ENCODE measurements at regions not wholly inside any gene's neighbourhood (a gene's known extent, or its start where the extent isn't known, plus 50 kb on each side); places are given as distances from the start of the nearest gene placed in this dataset.

DNA sequence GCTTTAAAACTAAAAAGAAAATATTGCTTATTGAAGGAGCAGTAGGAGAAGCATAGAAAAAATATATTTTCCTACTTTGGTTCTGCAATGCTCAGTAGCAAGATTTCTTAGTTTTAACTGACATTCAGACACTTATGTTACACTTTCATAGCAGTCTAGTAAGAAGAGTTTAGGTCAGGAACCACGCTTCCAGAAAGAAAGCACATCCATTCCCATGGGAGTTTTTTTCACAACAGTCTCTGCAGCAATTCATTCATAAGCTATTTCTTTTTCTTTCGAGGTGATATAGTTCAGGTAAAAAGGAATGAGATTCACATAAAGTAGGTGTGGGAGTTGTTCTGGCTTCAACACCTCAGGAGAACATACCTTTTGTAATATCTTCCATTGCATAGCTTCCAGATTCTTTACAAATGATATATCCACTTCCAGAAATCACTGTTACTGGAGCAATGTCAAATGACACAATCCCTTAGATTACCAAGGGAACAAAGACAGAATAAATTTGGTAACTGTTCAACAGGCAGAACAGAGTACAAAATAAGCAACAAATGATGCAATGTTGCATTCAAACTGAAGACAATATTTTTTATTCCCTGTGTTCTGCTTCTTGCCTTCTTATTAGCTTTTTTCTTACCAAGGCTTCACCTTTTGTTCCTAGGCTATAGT is 95.2 kb upstream of the GULP1 start:
- H3K4me1 ChIP-seq (ENCODE audit: control insufficient read depth, insufficient read depth, low read length, unreplicated experiment) = peaks cover 17% of the 10 kb centered on the region
- no peaks in the 10 kb centered on the region for H3K79me2 ChIP-seq (ENCODE audit: control insufficient read depth, insufficient read depth, low read length, unreplicated experiment)
- H3K4me3 ChIP-seq (ENCODE audit: low read depth, low read length) = peak overlapping the region; percentile 37; the same call in 1 of the 2 replicates
- no peaks in the 10 kb centered on the region for H3K27me3 ChIP-seq (ENCODE audit: insufficient read depth, low read length)
- peak overlapping the region; percentile 45 for H2AFZ ChIP-seq (ENCODE audit: low read length, unreplicated experiment)
- no peaks in the 10 kb centered on the region for H3K36me3 ChIP-seq (ENCODE audit: insufficient read depth, low read length)
- H3K27ac ChIP-seq (ENCODE audit: low read depth, low read length) = no peak overlapping the region

GRCh38 chr2:188199716-188200128 is 92.0 kb upstream of the GULP1 start:
- H3K36me3 ChIP-seq (ENCODE audit: insufficient read depth, low read length) = no peaks in the 10 kb centered on the region
- no peaks in the 10 kb centered on the region for H3K27me3 ChIP-seq (ENCODE audit: insufficient read depth, low read length)
- H3K4me3 ChIP-seq (ENCODE audit: low read depth, low read length) = no peak overlapping the region
- H2AFZ ChIP-seq (ENCODE audit: low read length, unreplicated experiment) = peak overlapping the region; percentile 7
- peak overlapping the region; percentile 14 for H3K27ac ChIP-seq (ENCODE audit: low read depth, low read length)
- no peaks in the 10 kb centered on the region for H3K79me2 ChIP-seq (ENCODE audit: control insufficient read depth, insufficient read depth, low read length, unreplicated experiment)
- peaks cover 17% of the 10 kb centered on the region for H3K4me1 ChIP-seq (ENCODE audit: control insufficient read depth, insufficient read depth, low read length, unreplicated experiment)

DNA sequence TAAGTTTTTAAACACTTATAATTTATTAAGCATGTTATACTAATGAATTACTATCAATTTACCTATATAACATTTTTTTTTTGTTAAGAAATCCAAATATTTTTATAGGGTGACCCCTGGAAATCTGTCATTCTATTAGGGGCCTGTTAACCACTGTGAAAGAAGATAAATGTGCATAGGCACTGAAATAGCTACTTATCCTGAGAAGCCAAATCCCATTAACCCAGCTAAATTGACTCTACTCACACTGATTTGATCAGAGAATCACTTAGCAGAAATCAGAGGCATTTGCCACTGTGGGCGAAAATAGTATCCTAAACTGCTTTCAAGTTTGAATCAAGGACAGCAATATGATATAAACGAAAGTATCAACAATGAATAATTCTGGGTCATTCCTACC is 90.0 kb upstream of the GULP1 start:
- no peak overlapping the region for H3K27ac ChIP-seq (ENCODE audit: low read depth, low read length)
- no peak overlapping the region for H2AFZ ChIP-seq (ENCODE audit: low read length, unreplicated experiment)
- H3K4me3 ChIP-seq (ENCODE audit: low read depth, low read length) = no peak overlapping the region
- H3K27me3 ChIP-seq (ENCODE audit: insufficient read depth, low read length) = no peaks in the 10 kb centered on the region
- H3K79me2 ChIP-seq (ENCODE audit: control insufficient read depth, insufficient read depth, low read length, unreplicated experiment) = no peaks in the 10 kb centered on the region
- H3K36me3 ChIP-seq (ENCODE audit: insufficient read depth, low read length) = no peaks in the 10 kb centered on the region
- H3K4me1 ChIP-seq (ENCODE audit: control insufficient read depth, insufficient read depth, low read length, unreplicated experiment) = peaks cover 10% of the 10 kb centered on the region

GRCh38 chr2:188202777-188203176 is 88.9 kb upstream of the GULP1 start:
- Histone ChIP-seq H3K27ac (ENCODE audit: low read depth, low read length) (no peak overlapping the region), H2AFZ (ENCODE audit: low read length, unreplicated experiment) (no peak overlapping the region), H3K79me2 (ENCODE audit: control insufficient read depth, insufficient read depth, low read length, unreplicated experiment) (no peaks in the 10 kb centered on the region), H3K36me3 (ENCODE audit: insufficient read depth, low read length) (no peaks in the 10 kb centered on the region), H3K27me3 (ENCODE audit: insufficient read depth, low read length) (no peaks in the 10 kb centered on the region), H3K4me1 (ENCODE audit: control insufficient read depth, insufficient read depth, low read length, unreplicated experiment) (peaks cover 7% of the 10 kb centered on the region), H3K4me3 (ENCODE audit: low read depth, low read length) (no peak overlapping the region)

DNA sequence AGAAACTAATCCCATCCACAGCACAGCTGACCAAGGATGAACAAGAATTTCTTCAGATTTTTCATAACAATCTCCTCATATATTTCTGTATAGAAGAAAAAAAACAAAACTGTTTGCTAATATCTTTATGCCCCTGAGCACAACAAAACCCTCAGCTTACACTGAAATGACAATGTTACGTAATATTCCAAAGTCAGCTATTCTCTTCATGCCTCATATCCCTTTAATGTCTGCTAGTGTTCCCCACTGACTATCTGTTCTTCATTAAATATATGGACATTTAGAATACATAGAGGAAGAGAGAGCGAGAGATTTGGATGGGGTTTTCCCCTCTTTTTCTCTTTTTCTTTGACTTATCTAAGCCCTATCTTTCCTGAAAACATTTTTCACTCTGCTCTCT is 87.9 kb upstream of the GULP1 start:
- no peaks in the 10 kb centered on the region for H3K79me2 ChIP-seq (ENCODE audit: control insufficient read depth, insufficient read depth, low read length, unreplicated experiment)
- no peak overlapping the region for H3K27ac ChIP-seq (ENCODE audit: low read depth, low read length)
- H3K4me3 ChIP-seq (ENCODE audit: low read depth, low read length) = no peak overlapping the region
- no peaks in the 10 kb centered on the region for H3K27me3 ChIP-seq (ENCODE audit: insufficient read depth, low read length)
- H2AFZ ChIP-seq (ENCODE audit: low read length, unreplicated experiment) = no peak overlapping the region
- peaks cover 7% of the 10 kb centered on the region for H3K4me1 ChIP-seq (ENCODE audit: control insufficient read depth, insufficient read depth, low read length, unreplicated experiment)
- no peaks in the 10 kb centered on the region for H3K36me3 ChIP-seq (ENCODE audit: insufficient read depth, low read length)

DNA sequence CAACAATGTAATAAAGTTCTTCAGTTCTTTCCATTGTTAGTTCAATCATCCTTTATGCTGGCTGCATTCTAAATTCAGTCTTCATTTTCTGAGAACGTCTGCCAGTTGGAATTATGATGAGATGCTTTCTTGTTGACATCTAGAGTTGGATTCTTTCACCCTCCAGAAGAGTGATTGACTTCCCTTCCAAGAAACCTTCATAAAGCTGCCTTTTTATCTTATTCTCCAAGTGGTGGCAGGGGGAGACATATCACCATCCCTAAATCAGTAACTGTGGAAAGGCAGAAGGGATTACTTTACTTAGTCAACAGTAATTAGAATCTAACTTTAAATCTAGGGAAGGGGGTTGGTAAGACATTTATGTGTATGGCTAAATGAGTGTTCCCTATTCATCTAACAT is 86.8 kb upstream of the GULP1 start:
- no peak overlapping the region for H2AFZ ChIP-seq (ENCODE audit: low read length, unreplicated experiment)
- H3K27me3 ChIP-seq (ENCODE audit: insufficient read depth, low read length) = no peaks in the 10 kb centered on the region
- H3K36me3 ChIP-seq (ENCODE audit: insufficient read depth, low read length) = no peaks in the 10 kb centered on the region
- H3K79me2 ChIP-seq (ENCODE audit: control insufficient read depth, insufficient read depth, low read length, unreplicated experiment) = no peaks in the 10 kb centered on the region
- peaks cover under 1% of the 10 kb centered on the region for H3K4me1 ChIP-seq (ENCODE audit: control insufficient read depth, insufficient read depth, low read length, unreplicated experiment)
- no peak overlapping the region for H3K4me3 ChIP-seq (ENCODE audit: low read depth, low read length)
- H3K27ac ChIP-seq (ENCODE audit: low read depth, low read length) = no peak overlapping the region

DNA sequence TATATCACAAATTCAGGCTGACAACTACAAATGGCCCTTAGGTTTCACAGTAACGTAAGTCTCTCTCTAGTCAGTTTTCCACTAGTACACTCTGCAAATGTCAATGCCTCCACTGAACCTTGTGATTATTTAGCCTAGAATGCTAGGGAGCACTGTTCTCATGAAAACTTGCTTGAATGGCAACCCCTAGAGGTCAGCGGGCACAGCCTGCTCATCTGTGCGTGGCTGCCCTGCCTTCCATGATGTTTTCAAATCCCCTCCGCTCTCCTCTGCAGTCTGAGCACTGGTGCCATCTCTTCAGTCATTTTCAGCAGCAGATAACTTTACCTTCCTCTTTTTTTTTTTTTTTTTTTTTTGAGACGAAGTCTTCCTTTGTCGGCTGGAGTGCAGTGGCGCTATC is 84.1 kb upstream of the GULP1 start:
- no peak overlapping the region for H2AFZ ChIP-seq (ENCODE audit: low read length, unreplicated experiment)
- no peaks in the 10 kb centered on the region for H3K36me3 ChIP-seq (ENCODE audit: insufficient read depth, low read length)
- no peaks in the 10 kb centered on the region for H3K79me2 ChIP-seq (ENCODE audit: control insufficient read depth, insufficient read depth, low read length, unreplicated experiment)
- no peaks in the 10 kb centered on the region for H3K4me1 ChIP-seq (ENCODE audit: control insufficient read depth, insufficient read depth, low read length, unreplicated experiment)
- no peak overlapping the region for H3K4me3 ChIP-seq (ENCODE audit: low read depth, low read length)
- H3K27ac ChIP-seq (ENCODE audit: low read depth, low read length) = no peak overlapping the region
- no peaks in the 10 kb centered on the region for H3K27me3 ChIP-seq (ENCODE audit: insufficient read depth, low read length)

GRCh38 chr2:188209218-188209617 is 82.5 kb upstream of the GULP1 start:
- no peaks in the 10 kb centered on the region for H3K27me3 ChIP-seq (ENCODE audit: insufficient read depth, low read length)
- no peaks in the 10 kb centered on the region for H3K36me3 ChIP-seq (ENCODE audit: insufficient read depth, low read length)
- no peak overlapping the region for H2AFZ ChIP-seq (ENCODE audit: low read length, unreplicated experiment)
- no peaks in the 10 kb centered on the region for H3K79me2 ChIP-seq (ENCODE audit: control insufficient read depth, insufficient read depth, low read length, unreplicated experiment)
- H3K4me1 ChIP-seq (ENCODE audit: control insufficient read depth, insufficient read depth, low read length, unreplicated experiment) = no peaks in the 10 kb centered on the region
- no peak overlapping the region for H3K27ac ChIP-seq (ENCODE audit: low read depth, low read length)
- H3K4me3 ChIP-seq (ENCODE audit: low read depth, low read length) = no peak overlapping the region

GRCh38 chr2:188217264-188217663 is 74.4 kb upstream of the GULP1 start:
- Histone ChIP-seq H3K27me3 (ENCODE audit: insufficient read depth, low read length) (no peaks in the 10 kb centered on the region), H2AFZ (ENCODE audit: low read length, unreplicated experiment) (no peak overlapping the region), H3K27ac (ENCODE audit: low read depth, low read length) (no peak overlapping the region), H3K79me2 (ENCODE audit: control insufficient read depth, insufficient read depth, low read length, unreplicated experiment) (no peaks in the 10 kb centered on the region), H3K4me3 (ENCODE audit: low read depth, low read length) (no peak overlapping the region), H3K4me1 (ENCODE audit: control insufficient read depth, insufficient read depth, low read length, unreplicated experiment) (no peaks in the 10 kb centered on the region), H3K36me3 (ENCODE audit: insufficient read depth, low read length) (no peaks in the 10 kb centered on the region)

- Histone ChIP-seq H3K27ac (ENCODE audit: low read depth, low read length) (no peak overlapping the region), H3K27me3 (ENCODE audit: insufficient read depth, low read length) (no peaks in the 10 kb centered on the region), H2AFZ (ENCODE audit: low read length, unreplicated experiment) (no peak overlapping the region), H3K4me3 (ENCODE audit: low read depth, low read length) (no peak overlapping the region), H3K79me2 (ENCODE audit: control insufficient read depth, insufficient read depth, low read length, unreplicated experiment) (no peaks in the 10 kb centered on the region), H3K4me1 (ENCODE audit: control insufficient read depth, insufficient read depth, low read length, unreplicated experiment) (no peaks in the 10 kb centered on the region), H3K36me3 (ENCODE audit: insufficient read depth, low read length) (no peaks in the 10 kb centered on the region)
Observed at GRCh38 chr2:188219541-188219940, 72.1 kb upstream of the GULP1 start.

GRCh38 chr2:188220535-188220934 is 71.1 kb upstream of the GULP1 start:
- no peaks in the 10 kb centered on the region for H3K27me3 ChIP-seq (ENCODE audit: insufficient read depth, low read length)
- H3K79me2 ChIP-seq (ENCODE audit: control insufficient read depth, insufficient read depth, low read length, unreplicated experiment) = no peaks in the 10 kb centered on the region
- H3K4me3 ChIP-seq (ENCODE audit: low read depth, low read length) = no peak overlapping the region
- H3K4me1 ChIP-seq (ENCODE audit: control insufficient read depth, insufficient read depth, low read length, unreplicated experiment) = no peaks in the 10 kb centered on the region
- H3K27ac ChIP-seq (ENCODE audit: low read depth, low read length) = no peak overlapping the region
- H2AFZ ChIP-seq (ENCODE audit: low read length, unreplicated experiment) = no peak overlapping the region
- H3K36me3 ChIP-seq (ENCODE audit: insufficient read depth, low read length) = no peaks in the 10 kb centered on the region

All from ACC112 (cell line).